ENCODE measurements at regions not wholly inside any gene's neighbourhood (a gene's known extent, or its start where the extent isn't known, plus 50 kb on each side); places are given as distances from the start of the nearest gene placed in this dataset.

DNA sequence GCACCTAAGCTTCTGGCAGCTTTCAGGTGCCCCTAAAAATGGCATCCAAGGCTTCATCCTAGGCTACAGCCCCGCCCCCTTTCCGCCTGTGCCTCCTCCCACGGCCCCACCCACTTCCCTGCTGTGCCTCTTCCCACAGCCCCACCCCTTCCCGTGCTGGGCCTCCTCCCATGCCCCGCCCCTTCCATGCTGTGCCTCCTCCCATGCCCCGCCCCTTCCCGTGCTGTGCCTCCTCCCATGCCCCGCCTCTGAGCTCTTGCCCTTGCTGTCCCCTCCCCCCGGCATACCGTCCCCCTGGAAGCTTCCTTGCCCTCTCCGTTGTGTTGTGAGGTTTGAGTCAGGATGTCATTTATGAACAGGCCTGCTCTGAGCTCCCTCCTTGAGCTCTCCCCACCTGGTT lies 228.5 kb upstream of the AJAP1 start:
- Histone ChIP-seq H3K9me2 (replicated peaks; ENCODE audit: insufficient read depth, low read length) (no peaks in the 10 kb centered on the region), H4K20me1 (ENCODE audit: low read depth, low read length) (no peaks in the 10 kb centered on the region), H3K4me3 (ENCODE audit: insufficient read depth, low read length, poor library complexity, severe bottlenecking) (no peak overlapping the region), H3K4me2 (ENCODE audit: low read depth, low read length, poor library complexity, severe bottlenecking) (no peak overlapping the region), H3K79me2 (ENCODE audit: insufficient read depth, low read length) (no peaks in the 10 kb centered on the region), H3K9ac (ENCODE audit: low read length) (no peak overlapping the region), H3F3A (ENCODE audit: insufficient read depth) (no peaks in the 10 kb centered on the region), H3K36me3 (ENCODE audit: low read length) (no peaks in the 10 kb centered on the region), H3K27ac (ENCODE audit: low read depth, low read length) (no peak overlapping the region), H2AFZ (ENCODE audit: low read depth, low read length, severe bottlenecking) (no peak overlapping the region), H3K27me3 (ENCODE audit: low read length) (no peaks in the 10 kb centered on the region), H3K9me3 (ENCODE audit: insufficient read depth, low read length) (no peaks in the 10 kb centered on the region)
- no peak for TF ChIP-seq EZH2phosphoT487 (conservative IDR thresholded peaks at IDR 0.05; ENCODE audit: low read length)
- TF ChIP-seq, protein P1, sequence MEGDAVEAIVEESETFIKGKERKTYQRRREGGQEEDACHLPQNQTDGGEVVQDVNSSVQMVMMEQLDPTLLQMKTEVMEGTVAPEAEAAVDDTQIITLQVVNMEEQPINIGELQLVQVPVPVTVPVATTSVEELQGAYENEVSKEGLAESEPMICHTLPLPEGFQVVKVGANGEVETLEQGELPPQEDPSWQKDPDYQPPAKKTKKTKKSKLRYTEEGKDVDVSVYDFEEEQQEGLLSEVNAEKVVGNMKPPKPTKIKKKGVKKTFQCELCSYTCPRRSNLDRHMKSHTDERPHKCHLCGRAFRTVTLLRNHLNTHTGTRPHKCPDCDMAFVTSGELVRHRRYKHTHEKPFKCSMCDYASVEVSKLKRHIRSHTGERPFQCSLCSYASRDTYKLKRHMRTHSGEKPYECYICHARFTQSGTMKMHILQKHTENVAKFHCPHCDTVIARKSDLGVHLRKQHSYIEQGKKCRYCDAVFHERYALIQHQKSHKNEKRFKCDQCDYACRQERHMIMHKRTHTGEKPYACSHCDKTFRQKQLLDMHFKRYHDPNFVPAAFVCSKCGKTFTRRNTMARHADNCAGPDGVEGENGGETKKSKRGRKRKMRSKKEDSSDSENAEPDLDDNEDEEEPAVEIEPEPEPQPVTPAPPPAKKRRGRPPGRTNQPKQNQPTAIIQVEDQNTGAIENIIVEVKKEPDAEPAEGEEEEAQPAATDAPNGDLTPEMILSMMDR (IDR thresholded peaks at IDR 0.05; ENCODE audit: insufficient read depth, low read length, poor library complexity, severe bottlenecking), result no peak

DNA sequence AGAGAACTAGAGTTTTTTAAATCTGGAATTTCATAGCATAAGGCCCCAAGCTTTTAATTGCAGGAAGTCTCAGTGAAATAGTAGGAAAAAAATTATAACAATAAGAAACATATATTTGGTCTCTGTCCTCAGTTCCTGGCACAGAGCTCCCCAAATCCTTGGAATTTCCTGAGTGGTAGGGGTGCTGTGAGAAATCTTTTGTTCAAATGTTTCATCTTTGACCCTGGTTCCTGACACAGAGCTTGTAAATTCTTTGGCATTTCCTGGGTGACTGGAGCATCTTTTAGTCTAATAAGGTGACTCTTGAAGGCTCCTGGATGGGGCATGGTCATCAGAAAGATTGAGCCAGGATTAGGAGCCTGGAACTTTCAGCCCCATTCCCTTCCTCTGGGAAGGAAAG lies 225.7 kb upstream of the AJAP1 start:
- Histone ChIP-seq H3K27ac (ENCODE audit: low read depth, low read length) (no peak overlapping the region), H3K27me3 (ENCODE audit: low read length) (no peaks in the 10 kb centered on the region), H3K4me2 (ENCODE audit: low read depth, low read length, poor library complexity, severe bottlenecking) (no peak overlapping the region), H3F3A (ENCODE audit: insufficient read depth) (no peaks in the 10 kb centered on the region), H3K9me3 (ENCODE audit: insufficient read depth, low read length) (no peaks in the 10 kb centered on the region), H3K9me2 (replicated peaks; ENCODE audit: insufficient read depth, low read length) (no peaks in the 10 kb centered on the region), H3K9ac (ENCODE audit: low read length) (no peak overlapping the region), H2AFZ (ENCODE audit: low read depth, low read length, severe bottlenecking) (no peak overlapping the region), H3K36me3 (ENCODE audit: low read length) (no peaks in the 10 kb centered on the region), H3K4me3 (ENCODE audit: insufficient read depth, low read length, poor library complexity, severe bottlenecking) (no peak overlapping the region), H4K20me1 (ENCODE audit: low read depth, low read length) (no peaks in the 10 kb centered on the region), H3K79me2 (ENCODE audit: insufficient read depth, low read length) (no peaks in the 10 kb centered on the region)
- TF ChIP-seq EZH2phosphoT487 (conservative IDR thresholded peaks at IDR 0.05; ENCODE audit: low read length), result no peak
- TF ChIP-seq, protein P1 (IDR thresholded peaks at IDR 0.05; ENCODE audit: insufficient read depth, low read length, poor library complexity, severe bottlenecking), result no peak

DNA sequence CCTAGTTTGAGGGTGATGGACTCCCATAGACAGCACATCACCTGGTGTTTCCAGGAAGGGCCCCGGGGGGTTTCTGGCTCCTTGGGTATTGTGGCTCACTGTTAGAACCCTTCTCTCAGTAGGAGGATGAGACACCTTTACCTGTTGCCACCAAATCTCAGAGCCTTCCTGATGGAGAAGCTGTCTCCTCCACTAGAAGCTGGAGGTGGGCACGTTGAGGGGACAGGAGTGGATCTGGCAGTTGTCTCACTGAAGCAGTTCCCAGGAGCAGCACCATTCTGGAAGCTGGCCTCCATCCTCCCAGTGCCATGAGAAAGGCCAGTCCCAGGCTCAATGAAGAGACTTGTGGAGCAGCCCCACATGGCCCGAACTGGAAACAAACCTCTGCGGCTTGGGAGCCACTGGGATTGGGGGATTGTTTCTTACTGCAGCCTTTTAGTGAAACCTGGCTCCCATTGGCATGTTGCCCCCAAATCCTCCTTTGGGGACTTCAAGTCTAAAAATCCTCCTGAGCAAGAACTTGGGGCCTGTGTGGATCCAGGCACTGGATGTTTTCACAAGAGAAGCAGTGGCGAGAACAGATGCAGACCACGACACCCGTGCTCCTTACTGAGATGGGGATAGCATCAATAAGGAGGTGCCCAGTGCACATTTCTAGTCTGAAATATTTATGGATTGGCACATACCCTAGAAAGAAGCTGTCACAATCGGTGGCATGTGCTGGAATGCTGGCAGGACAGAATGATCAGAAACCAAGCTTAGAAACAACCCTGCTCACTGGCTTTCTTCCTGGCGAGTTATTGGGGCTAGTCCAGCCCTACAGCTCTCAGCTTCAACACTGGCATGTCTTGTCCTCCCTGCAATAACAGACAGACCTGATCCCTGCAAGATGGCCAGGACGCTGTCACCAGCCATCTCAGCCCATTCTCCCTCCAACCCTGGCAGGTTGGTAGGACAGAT lies 223.7 kb upstream of the AJAP1 start:
- Histone ChIP-seq H3K27me3 (ENCODE audit: low read length) (no peaks in the 10 kb centered on the region), H2AFZ (ENCODE audit: low read depth, low read length, severe bottlenecking) (no peak overlapping the region), H3K9ac (ENCODE audit: low read length) (no peak overlapping the region), H3F3A (ENCODE audit: insufficient read depth) (no peaks in the 10 kb centered on the region), H3K36me3 (ENCODE audit: low read length) (no peaks in the 10 kb centered on the region), H3K9me2 (replicated peaks; ENCODE audit: insufficient read depth, low read length) (no peaks in the 10 kb centered on the region), H3K4me2 (ENCODE audit: low read depth, low read length, poor library complexity, severe bottlenecking) (no peak overlapping the region), H3K27ac (ENCODE audit: low read depth, low read length) (no peak overlapping the region), H3K9me3 (ENCODE audit: insufficient read depth, low read length) (no peaks in the 10 kb centered on the region), H3K79me2 (ENCODE audit: insufficient read depth, low read length) (no peaks in the 10 kb centered on the region), H4K20me1 (ENCODE audit: low read depth, low read length) (no peaks in the 10 kb centered on the region), H3K4me3 (ENCODE audit: insufficient read depth, low read length, poor library complexity, severe bottlenecking) (no peak overlapping the region)
- no peak for TF ChIP-seq EZH2phosphoT487 (conservative IDR thresholded peaks at IDR 0.05; ENCODE audit: low read length)
- TF ChIP-seq, protein P1 (IDR thresholded peaks at IDR 0.05; ENCODE audit: insufficient read depth, low read length, poor library complexity, severe bottlenecking), result no peak
